GM18502 (cell line): ENCODE measurements at regions not wholly inside any gene's neighbourhood (a gene's known extent, or its start where the extent isn't known, plus 50 kb on each side); places are given as distances from the start of the nearest gene placed in this dataset.

Experiments
- ATAC-seq: cut with Tn5 transposase; IDR thresholded peaks from one replicate; pipeline ENCODE4 v1.9.1; 2021; ENCODE audit warnings: mild to moderate bottlenecking; ENCODE audit not compliant: unreplicated experiment, poor library complexity

- ATAC-seq: no peak
Measured at GRCh38 chr2:41949091-41949882, 98.5 kb upstream of the PKDCC start.

DNA sequence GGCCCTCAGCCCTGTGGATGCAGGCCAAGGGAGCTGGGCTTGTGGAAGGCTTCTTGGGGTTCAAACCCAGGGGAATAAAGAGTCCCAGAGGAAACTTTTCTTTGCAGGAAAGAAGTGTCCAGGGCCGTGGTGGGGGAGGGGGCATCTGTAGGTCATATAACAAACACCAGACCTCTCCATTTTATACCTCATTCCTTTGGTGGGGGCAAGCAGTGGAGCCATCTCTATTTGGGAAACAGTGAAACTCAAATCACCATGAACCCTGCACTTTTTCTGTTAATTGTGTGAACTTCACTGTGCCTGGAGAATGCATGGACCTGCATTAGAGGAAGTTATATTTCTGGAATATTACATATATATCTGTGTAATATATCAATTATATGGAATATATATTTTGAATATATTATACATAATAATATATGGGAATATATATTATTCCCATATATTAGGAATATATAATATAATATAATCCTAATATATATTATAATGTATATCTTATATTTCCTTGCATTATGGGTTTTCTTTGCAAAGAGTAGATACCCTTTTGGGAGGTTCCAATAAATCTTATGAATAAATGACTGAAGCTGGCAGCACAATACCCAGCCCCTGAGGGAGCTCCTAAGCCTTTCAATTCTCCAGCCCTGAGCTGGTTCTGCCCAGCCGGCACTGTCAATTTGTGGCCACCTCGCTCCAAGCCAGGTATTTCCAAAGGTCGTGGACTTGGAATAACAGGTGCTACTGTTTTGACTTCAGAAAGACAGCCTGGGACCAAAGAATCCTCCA lies 97.7 kb upstream of the PKDCC start:
- no peak for ATAC-seq

GRCh38 chr2:41950666-41950960 lies 97.2 kb upstream of the PKDCC start:
- ATAC-seq: no peak

DNA sequence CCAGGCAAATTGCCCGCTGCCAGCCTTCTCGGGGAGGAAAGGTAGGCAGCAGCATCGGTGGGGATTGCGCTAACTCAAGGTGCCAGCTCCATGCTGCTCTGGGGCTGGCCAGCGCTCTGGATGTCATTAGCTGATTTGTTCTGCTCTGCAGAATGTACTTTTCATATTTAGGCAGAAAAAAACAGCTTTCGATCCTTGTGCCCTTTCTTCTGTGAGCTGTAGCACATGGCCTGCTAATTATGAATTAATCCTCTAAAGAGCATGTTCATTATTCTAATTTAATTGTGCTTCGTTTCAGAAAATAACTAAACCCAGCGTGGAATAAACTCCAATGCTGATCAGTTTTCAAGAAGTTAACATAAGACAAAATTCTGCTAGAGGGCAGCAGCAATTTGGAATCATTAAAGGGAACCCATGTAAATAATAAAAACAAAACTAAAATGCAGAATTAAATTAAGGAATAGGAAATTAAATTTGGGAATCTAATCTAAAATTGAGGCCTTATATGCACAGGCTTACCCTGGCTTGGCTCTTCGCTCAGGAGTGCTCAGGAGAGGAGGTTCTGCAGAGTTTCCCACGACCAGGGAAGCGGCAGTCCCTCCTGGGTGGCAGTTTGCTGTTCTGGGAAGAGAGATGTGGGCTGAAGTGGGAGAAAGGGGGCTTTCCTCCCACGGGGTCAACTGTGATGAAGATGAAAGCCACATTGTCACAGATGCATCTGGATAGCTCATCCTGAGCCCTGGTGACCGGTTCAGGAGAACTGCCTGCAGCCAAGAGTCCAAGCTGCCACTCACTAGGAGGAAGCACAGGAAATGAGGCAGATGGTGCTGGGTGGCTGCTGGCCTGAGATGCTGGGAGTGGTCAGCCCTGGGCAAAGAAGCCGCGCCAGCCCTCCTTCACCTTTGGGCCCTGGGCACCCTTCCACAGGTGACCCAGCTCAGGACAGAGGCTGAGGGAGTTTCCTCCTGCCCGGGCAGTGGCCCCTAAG lies 93.2 kb upstream of the PKDCC start:
- no peak for ATAC-seq

DNA sequence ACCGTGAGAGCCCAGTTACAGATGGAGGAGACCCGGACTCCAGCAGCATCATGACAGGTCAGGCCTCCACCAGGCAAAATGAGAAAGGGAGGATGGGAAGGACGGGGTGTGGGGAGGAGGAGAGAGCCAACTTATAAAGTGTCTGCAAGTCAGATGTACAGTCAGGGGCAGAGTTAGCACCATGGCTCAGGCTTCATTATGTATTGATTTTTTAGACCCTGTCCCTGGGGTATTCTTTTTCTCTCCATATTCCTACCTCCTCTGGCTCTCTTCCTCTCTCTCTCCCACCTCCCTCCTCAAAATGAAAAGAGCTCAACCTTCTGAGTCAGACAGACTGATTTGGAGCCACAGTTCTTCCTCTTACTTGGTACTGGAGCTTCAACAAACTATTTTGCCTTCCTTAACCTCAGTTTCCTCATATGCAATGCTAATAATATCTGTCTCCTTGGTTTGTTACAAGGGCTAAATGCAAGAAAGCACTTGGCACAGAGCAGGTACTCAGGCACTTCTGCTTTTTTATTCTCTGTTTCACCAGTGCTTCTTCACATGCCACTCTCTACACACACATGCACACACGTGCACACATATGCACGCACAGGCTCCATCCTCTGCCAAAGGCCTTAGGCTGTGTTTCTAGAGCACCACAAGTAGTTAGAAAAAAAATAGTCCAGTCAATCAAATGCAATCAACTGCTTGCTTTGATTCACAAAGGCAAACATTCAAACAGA lies 92.3 kb upstream of the PKDCC start:
- ATAC-seq: peak; percentile 41

DNA sequence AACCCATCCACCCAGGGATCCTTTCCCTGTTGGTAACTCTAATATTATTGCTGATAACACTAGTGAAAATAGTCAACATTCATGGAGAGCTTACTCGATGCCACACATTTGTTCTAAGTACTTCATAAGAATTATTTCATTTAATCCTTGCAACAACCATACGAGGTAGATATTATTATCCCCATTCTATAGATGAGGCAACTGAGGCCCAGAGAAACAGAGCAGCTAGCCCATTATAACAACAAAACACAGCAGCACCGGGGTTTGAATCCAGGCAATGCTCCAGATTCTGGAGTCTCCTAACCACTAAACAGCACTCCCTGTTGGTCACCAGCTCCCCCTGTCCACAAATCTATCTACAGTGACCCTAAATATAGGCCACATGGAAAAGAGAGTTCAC lies 90.4 kb upstream of the PKDCC start:
- ATAC-seq: no peak

DNA sequence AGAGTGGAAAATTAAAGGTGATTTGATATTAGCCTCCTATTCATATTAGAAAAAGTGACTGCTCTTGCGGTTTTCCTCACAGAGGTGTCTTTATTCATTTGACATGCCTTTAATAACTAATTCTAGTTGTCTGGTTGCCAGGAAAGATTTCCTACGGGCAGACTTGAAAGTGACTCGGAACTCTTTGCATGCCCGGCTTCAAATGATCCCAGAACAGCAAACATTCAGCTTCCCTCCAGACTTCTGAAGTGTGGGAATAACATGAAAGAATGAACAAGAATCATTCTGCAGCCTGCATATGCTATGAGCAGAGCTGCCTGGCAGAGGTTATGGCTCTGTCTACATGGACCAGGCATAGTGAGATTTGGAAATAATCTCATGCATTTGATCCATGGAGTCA lies 89.6 kb upstream of the PKDCC start:
- ATAC-seq: no peak

DNA sequence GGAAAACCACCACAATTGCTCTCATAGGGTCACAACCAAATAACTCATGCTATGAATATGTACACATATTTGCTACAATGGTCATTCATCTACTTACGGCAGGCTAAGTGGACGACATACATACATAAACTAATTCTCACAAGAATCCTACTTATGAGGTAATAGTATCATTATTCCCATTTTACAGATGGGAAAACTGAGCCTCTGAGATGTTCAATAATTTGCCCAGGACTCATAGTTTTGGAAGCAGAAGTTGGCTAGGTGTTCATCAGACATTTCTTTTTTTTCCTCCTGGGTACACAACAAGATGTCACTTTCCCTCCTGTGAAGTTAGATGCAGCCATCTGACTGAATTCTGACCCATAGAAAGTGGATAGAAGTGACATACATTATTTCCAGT lies 89.0 kb upstream of the PKDCC start:
- ATAC-seq: no peak

DNA sequence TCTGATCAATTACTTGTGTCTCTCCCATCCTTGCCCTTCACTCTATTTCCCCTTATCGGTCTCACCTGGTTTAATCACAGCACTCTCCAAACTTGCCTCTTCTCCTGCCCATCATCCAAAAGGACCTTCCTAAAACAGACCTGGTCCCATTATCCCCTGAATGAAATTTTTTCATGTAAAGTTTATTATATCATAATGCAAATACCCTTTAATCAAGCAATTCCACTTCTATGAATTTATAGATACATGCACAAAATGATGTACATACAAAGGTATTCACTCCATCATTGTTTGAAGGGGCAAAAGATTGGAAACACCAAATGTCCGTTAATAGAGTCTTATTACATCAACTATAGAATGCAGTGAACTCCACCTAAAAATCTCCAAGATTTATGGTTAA lies 88.1 kb upstream of the PKDCC start:
- no peak for ATAC-seq

- ATAC-seq: no peak
Measured at GRCh38 chr2:41962922-41963622, 84.7 kb upstream of the PKDCC start.

- no peak for ATAC-seq
Measured at GRCh38 chr2:41963661-41964525, 83.9 kb upstream of the PKDCC start.

DNA sequence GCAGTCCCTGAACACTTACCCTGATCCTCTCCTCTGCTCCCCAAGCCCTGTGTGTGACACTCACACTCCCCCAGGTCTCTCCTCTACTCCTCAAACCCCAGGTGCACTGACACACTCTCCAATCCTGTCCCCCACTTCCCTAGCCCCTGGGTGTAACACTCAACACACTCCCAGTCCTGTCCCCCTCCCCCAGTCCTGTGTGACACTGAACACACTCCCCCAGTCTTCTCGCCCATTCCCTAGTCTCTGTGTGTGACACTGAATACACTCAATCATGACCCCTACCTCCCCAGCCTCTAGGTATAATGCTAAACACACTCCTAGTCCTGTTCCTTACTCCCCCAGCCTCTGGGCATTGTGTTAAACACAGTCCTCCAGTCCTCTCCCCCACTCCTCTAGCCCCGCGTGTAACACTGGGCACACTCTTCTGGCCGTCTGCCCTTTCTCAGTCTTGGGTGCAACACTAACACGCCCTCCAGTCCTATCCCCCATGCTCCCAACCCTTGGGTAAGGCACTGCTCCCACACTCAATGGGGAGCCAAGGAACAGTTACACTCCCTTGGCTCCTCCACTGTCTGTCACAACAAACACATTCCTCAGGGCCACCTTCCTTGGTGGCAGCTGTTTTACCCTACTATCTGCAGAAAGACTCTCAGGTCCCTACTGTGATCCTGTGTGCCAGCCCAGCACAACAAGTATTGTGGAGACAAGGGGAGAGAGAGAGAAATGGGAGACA lies 82.5 kb upstream of the PKDCC start:
- no peak for ATAC-seq

GRCh38 chr2:41965909-41966295 lies 81.9 kb upstream of the PKDCC start:
- ATAC-seq: no peak

DNA sequence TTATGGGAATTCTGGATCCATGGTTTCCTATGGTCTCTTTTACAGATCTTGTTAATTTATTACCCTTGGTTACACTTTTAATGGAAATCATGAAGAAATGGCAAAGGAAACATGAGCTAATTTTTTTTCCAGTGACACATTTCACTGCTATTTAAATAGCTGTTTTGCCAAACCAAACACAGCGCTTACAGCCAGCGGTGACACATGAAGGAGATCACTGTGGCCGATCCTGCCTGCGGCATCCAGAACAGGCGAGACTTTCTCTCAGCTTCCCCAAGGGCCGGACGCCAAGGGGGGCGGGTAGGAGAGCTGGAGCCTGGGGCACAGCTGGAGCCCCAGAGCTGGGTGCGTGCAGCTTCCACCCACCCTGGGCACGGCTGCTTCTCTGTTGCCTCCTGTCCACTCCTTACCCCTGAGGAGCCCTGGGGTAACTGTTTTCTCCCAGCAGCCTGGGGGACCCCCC lies 81.4 kb upstream of the PKDCC start:
- no peak for ATAC-seq

DNA sequence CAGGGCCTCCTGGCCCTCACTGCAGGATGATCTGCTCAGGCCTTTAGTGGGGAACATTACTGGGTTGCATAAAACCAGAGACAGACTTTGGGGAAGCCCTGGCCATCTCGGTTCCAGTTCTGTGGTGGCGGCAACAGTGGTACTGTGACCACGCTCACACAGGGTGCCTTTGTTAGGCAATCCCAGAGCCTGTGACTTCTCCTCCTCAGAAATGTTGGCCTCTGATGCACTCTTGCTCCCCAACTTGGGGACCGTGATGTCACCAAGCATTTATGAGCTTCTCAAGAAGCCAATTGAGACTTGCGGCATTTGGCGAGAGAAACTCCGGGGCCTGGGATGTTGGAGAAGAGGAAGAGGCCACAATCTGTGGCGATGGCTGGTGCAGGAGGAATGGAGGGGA lies 80.9 kb upstream of the PKDCC start:
- ATAC-seq: no peak

DNA sequence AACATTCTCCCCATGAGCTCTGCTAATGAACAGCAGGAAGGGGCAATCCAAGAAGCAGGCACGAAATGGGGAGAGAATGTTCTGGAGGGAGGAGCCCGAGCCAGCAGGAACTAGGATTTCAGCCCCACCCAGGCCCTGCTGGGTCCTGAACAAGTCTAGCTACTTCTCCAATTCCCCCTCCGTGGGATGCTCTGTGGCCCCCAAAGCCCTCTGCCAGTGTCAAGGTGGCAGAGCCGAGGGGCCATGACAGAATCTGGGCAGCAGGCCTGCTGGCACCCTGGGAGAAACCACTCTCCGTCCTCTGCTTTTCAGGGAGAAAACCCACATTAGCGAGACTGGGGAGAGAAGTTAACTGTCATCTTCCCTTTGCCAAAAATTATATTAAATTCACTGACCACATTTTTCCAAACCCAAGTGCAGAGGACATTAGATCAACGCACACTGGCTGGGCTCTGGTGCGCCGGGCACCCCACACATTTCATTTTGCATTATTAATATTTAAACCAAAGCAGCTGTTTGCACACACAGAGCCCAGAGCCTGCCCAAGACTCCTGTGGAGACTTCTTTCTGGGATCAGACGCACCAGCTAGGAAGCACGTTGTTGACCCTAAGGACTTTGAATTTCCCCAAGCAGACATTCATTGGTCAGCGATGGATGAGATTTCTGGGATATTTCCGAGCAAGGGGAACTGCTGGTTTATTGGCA lies 80.2 kb upstream of the PKDCC start:
- ATAC-seq: no peak

DNA sequence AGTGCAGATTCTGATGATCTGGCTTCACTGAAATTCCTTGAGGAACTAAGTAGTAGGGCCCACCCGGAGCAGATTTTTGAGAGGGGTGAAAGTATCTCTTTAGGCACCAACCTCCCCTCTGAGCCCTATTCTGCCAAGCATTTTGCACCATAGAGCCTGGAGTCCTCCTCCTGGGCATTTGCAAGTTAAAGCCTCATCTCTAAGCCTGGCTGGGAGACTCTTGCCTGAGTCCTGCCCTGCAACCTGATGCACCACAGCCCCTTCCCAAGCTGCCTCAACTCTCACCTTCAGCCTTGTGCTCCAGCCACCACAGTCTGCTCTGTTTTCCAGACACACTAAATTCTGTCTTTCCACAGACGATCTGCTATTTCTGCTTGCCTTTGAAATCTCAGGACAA lies 79.6 kb upstream of the PKDCC start:
- no peak for ATAC-seq
